Epidermal melanocyte (primary cell): ENCODE measurements at regions not wholly inside any gene's neighbourhood (a gene's known extent, or its start where the extent isn't known, plus 50 kb on each side); places are given as distances from the start of the nearest gene placed in this dataset.

ENCODE experiments used
- DNase-seq: peaks from one replicate; pipeline ENCODE4 v3.0.0; 2011; ENCODE audit warnings: low spot score; ENCODE audit not compliant: insufficient read length

GRCh38 chr6:8218861-8219260, 116.5 kb upstream of the EEF1E1 start:
- DNase-seq = no peak

DNA sequence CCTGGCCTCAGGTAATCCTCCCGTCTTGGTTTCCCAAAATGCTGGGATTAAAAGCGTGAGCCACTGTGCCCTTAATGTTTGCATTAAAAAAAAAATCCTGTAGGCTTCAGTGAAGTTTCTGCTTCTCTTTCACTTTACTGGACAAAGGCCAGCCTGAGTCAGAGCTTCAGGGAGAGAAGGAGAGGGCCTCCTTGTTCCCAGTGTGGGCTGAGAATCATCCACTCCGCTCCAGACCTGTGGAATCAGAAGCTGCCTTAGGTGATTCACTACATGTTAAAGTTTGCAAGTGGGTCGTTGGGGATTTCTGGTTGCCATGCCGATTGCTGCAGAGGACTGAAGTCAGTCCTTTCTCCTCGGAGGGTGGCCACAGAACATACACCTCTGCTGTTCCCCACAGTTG, 113.3 kb upstream of the EEF1E1 start:
- DNase-seq = no peak

DNA sequence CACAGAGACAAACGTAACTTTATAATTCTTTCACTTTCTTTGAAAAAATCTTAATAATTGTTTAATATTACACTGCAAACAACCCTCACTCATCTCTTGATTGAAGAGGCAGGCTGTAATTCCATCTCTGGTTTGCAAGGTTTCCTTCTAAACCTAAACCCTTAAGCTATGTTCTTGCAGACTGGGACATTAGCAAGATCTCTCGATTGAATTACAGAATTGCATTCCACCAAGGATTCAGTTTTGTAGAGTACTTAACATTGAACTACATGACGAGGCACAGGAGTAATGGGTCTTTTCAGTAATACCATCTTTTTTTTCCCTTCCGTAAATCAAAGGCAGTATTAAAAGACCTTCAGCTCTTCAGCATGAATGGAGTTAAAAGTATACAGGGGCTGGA, 111.6 kb upstream of the EEF1E1 start:
- no peak for DNase-seq

GRCh38 chr6:8212720-8213434, 110.5 kb upstream of the EEF1E1 start:
- no peak for DNase-seq

DNA sequence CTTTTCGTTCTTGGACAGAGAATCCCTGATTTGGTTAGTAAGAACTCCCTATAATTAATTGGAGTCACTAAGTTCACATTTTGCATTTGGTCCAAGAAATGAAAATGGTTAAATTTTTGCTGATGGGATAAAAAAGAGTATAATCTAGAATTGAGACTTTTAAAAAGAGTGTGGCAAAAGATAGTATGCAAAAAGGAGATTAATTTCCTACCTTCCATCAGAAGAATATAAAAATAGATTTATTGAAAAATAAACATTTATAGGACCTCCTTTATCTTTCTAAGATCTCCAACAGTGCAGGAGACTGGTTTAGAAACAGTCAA, 105.5 kb upstream of the EEF1E1 start:
- DNase-seq = no peak

GRCh38 chr6:8207191-8207868, 105.0 kb upstream of the EEF1E1 start:
- DNase-seq = peak; percentile 78

- no peak for DNase-seq
These were observed 101.0 kb upstream of the EEF1E1 start for GRCh38 chr6:8203337-8203736.

DNA sequence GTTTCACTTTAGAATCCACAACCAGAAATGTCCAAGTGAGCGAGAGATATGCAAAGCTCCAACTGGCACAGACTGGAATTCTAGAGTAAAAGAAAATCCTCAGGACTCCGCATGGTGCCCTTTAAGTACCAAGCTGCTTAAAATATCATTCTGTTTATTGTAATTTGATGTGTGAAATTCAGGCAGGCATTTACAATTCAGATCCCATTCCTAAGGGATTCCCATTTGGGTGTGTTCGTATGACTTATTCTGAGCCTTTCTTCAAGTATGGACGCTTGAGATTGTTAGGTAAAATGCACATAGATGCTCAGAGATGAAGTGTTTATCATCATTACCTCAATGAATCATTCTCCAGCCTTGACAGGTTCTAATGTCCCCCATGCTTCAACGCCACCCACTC, 99.3 kb upstream of the EEF1E1 start:
- DNase-seq = no peak

- no peak for DNase-seq
These were observed 97.9 kb upstream of the EEF1E1 start for GRCh38 chr6:8200255-8200654.

GRCh38 chr6:8195714-8196102, 93.4 kb upstream of the EEF1E1 start:
- no peak for DNase-seq

DNA sequence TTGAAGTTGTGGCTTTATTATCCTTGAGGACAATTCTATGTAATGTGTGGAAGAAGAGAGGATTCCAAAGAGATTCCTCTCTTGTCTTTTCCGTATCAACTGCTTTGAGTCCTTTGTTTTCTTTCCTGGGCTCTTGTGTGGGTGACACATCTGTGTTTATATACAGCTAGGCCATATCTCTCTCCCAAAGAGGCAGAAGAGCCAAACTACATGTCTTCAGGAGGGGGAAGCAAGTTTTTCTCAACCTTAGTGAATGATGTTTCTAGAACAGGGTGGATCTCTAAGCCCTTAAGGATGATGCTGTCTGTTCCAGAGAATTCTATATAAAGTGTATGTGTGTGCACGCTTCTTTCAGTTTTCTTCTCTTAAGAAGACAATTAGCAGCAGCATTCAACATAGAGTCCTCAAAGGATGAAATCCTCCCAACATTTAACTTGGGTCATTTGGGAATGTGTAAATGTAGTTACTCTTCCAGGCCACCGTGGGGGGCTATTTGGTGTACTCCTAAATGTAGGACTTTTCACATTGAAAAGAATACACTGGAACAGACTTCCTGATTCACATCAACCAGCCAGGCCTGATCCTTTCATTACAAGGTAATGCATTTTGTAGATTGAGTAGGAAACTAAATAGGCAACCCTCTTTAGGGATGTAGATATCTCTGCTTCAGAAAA, 92.8 kb upstream of the EEF1E1 start:
- no peak for DNase-seq

DNA sequence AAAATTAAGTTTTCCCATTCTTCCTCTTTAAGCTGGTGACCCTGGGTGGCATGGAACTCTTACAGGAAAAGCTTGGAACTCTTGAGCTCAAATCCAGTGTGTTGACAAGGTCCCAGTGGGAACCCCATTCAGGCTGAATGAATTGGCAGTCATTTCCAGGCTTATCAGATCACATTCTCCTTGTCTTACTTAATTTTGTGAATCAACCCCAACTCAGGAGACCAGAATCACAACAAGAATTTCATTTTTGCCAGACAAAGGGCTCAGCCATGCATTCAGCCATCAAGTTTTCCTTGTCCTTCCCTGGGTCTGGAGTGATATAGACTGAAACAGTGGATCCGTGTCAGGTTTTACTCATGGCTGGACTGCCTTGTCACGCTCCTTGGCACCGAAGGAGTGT, 92.1 kb upstream of the EEF1E1 start:
- DNase-seq = no peak

- no peak for DNase-seq
These were observed 91.2 kb upstream of the EEF1E1 start for GRCh38 chr6:8193541-8193940.

DNA sequence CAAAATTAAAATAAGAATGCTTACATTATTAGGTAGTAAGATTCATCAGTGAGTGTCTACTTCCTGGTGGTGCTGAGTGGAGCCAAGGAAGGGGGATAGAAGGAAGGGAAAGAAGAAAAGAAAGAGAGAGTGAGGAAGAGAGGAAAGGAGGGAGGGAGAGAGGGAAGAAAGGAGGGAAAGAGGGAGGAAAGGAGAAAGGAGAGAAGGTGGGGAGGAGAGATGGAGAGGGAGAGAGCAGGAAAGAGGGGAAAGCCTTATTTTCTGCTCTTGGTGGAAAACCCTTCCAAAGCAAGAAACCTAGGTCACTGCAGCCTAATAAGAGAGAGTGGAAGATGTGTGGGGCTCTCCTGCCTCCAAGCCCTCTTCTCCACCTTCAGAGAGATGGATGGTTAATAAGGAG, 90.2 kb upstream of the EEF1E1 start:
- DNase-seq = no peak

DNA sequence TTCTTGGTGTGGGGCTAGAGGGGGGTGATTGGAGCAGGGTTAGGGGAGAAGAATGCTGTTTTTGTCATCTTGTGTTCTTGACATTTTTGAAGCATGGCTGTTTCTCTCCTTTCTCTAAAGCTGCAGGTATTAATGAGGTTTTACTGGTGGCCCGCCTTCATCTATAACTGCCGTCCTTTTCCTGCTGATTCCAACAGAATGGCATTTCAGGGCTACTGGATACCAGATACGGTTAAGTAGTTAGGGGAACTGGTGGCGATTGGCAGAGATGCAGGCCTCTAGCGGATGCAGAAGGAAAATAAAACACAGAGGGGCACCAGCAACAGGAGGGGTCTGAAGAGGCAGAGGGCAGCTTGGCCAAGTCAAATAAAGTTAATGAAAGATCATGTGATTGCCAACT, 89.7 kb upstream of the EEF1E1 start:
- no peak for DNase-seq

DNA sequence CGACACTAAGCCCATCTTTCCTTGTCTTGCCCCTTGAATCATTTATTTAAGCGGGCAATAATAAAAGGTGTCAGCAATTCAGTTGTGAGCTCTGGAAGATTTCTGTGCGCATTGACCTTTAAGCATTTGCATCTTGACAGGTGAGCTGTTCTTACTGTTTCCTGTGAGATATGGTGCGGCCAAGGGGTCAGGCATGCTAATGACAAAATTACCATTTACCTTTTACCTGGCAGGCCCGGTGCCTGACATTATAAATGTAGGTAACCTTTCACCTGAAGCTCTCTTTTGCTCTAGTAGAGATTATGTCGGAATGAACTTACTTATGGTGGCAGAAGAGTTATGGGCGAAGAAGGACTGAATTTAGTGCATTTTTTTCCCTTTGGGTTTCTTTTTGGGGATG, 89.3 kb upstream of the EEF1E1 start:
- no peak for DNase-seq

- DNase-seq = no peak
These were observed 84.9 kb upstream of the EEF1E1 start for GRCh38 chr6:8187209-8187608.

- DNase-seq = no peak
These were observed 80.7 kb upstream of the EEF1E1 start for GRCh38 chr6:8182902-8183665.

DNA sequence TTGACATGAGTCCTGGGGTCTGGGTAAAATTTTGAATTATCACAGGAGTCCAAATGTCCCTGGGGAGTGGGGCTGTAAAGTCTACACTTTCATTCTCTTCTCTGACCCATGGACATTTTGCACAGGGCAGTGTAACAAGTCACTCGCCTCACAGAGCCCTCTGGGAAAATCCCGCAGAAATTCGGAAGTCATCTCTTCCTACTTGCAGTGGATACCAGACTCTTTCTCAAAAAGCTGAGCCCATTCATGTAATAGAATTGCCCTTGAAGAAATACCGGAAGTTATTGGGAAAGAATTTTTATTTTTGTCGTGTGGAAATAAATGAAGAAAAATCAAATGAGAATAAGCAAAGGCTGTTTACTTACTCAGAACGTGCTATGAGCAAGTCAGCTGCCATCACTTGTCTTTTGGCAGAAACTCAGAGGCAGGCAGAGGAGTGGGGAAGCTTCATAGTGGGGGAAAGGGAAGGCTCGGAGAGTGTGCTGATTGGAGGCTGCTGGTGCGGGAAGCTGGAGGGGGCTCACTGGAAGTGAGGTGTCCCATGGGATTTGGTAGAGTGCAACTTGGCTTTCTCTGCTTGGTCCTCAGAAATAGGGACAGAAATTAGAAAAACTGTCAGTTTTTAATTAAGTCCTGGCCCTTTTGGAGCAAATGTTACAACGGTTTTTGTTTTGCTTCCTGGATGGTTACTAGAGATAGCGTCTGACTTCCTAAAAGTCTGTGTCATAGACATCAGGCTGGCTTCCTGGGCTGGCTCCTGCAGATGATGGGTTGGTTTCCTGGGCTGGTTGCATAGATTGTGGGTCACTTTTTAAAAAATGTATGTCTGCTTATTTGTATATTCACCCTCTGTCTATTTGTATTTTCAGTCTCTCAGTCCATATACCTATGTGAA, 79.8 kb upstream of the EEF1E1 start:
- DNase-seq = no peak

- DNase-seq = no peak
These were observed 79.0 kb upstream of the EEF1E1 start for GRCh38 chr6:8181160-8181881.
